Right lobe of liver (tissue), 6 donors: ENCODE measurements at regions not wholly inside any gene's neighbourhood (a gene's known extent, or its start where the extent isn't known, plus 50 kb on each side); places are given as distances from the start of the nearest gene placed in this dataset.

Experiments used
- ATAC-seq, 4 donors: fragments of 200-7000 bp; cut with Tn5 transposase; one replicate each; pipeline ENCODE4 v1.9.1; 2020; ENCODE audit warnings: mild to moderate bottlenecking in 4 of 4, moderate library complexity in 4 of 4
- DNase-seq, 3 donors: peaks; one replicate each; pipeline ENCODE4 v3.0.0-alpha.2; 2020
- H3K27ac ChIP-seq, 3 donors: fragments of 200-600 bp; one replicate each; pipeline ENCODE4 v1.8.0; 2022
- H3K27me3 ChIP-seq, 2 donors: fragments of 200-600 bp; one replicate each; pipeline ENCODE4 v1.8.0; 2022
- H3K36me3 ChIP-seq, 4 donors: fragments of 200-600 bp; sonication (generic) in 1 of 4; one replicate each; pipeline versions ENCODE4 v1.5.1 to v1.8.0; 2017 to 2022; ENCODE audit warnings: control low read depth in 1 of 4
- H3K4me1 ChIP-seq, 4 donors: fragments of 200-600 bp; sonication (generic) in 1 of 4; one replicate each; pipeline versions ENCODE4 v1.5.1 to v1.8.0; 2017 to 2022; ENCODE audit warnings: control low read depth in 1 of 4
- H3K4me3 ChIP-seq, 3 donors: fragments of 200-600 bp; one replicate each; pipeline ENCODE4 v1.8.0; 2022
- H3K9me3 ChIP-seq, 4 donors: fragments of 200-600 bp; sonication (generic) in 1 of 4; one replicate each; pipeline versions ENCODE4 v1.5.1 to v1.8.0; 2017 to 2022; ENCODE audit warnings: control low read depth in 1 of 4
- CTCF ChIP-seq, 4 donors: fragments of 200-600 bp in 3 of 4; fragments of 450-650 bp in 1 of 4; IDR thresholded peaks; one replicate each; pipeline versions ENCODE4 v1.5.1 to v1.8.0; 2016 to 2022; ENCODE audit warnings: antibody characterized with exemption in 4 of 4, mild to moderate bottlenecking in 2 of 4
- POLR2A ChIP-seq: fragments of 450-650 bp; IDR thresholded peaks from one replicate; pipeline ENCODE4 v1.6.1; 2017; ENCODE audit warnings: antibody characterized with exemption, mild to moderate bottlenecking
- WGBS: methylation state at CpG from one replicate; pipeline ENCODE4 v1.1.6; 2018; ENCODE audit warnings: low coverage, low lambda C conversion rate; ENCODE audit not compliant: insufficient coverage; ENCODE audit errors: missing lambda C conversion rate; 5-methylcytosine and 5-hydroxymethylcytosine counted together
- intact Hi-C, 2 donors: fragments of 100-400 bp; cut with DNase I; formaldehyde crosslinking; loops; one replicate each; pipeline versions ENCODE4 v1.11.2 to v1.14.1; 2022
- donor health status: DM: no; HTN: yes; CAD: no.
- donor health status: DM: no; HTN: no; CAD: no.
- donor health status: DM: no; HTN: no; CAD: no.
- donor health status: DM: no; HTN: yes; CAD: no.
- donor health status: DM: no; HTN: yes; CAD: no.

GRCh38 chr5:37957218-37957617 is 117.4 kb upstream of the GDNF start:
- H3K4me1 ChIP-seq, result no peaks in the 10 kb centered on the region
- no peak overlapping the region for H3K27ac ChIP-seq
- DNase-seq (no peak), ATAC-seq (no peak)
- no peak overlapping the region for H3K4me3 ChIP-seq
- TF ChIP-seq CTCF (IDR thresholded peaks at IDR 0.05) (no peak), POLR2A (no peak)
- H3K27me3 ChIP-seq, result no peaks in the 10 kb centered on the region
- H3K9me3 ChIP-seq, result peaks cover 0 to 7% (median 0%) of the 10 kb centered on the region in 4 donors
- no peaks in the 10 kb centered on the region for H3K36me3 ChIP-seq
- intact Hi-C loops, result no loop called here
- WGBS, result 45% methylated on average over 1 of the region's 1 CpG

DNA sequence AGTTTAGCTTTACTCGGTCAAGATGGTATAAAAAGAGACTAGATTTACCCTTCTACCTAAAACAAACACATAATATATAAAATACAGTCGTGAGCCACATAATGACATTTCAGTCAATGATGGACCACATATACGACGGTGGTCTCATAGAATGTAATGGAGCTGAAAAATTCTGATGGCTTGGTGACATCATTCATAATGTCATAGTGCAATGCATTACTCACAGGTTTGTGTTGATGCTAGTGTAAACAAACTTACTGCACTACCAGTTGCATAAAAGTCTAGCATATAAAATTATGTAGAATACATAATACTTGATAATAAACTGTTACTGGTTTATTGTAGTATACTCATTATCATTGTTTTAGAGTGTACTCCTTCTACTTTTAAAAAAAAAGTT is 115.9 kb upstream of the GDNF start:
- Histone ChIP-seq H3K27ac (no peak overlapping the region), H3K4me3 (no peak overlapping the region), H3K27me3 (no peaks in the 10 kb centered on the region), H3K4me1 (no peaks in the 10 kb centered on the region), H3K9me3 (peaks cover 0 to 7% (median 0%) of the 10 kb centered on the region in 4 donors), H3K36me3 (no peaks in the 10 kb centered on the region)
- 76% methylated on average over 4 of the region's 4 CpGs for WGBS
- intact Hi-C loops, result no loop called here
- no peak for DNase-seq
- TF ChIP-seq POLR2A (no peak), CTCF (IDR thresholded peaks at IDR 0.05) (no peak)
- ATAC-seq, result no peak

DNA sequence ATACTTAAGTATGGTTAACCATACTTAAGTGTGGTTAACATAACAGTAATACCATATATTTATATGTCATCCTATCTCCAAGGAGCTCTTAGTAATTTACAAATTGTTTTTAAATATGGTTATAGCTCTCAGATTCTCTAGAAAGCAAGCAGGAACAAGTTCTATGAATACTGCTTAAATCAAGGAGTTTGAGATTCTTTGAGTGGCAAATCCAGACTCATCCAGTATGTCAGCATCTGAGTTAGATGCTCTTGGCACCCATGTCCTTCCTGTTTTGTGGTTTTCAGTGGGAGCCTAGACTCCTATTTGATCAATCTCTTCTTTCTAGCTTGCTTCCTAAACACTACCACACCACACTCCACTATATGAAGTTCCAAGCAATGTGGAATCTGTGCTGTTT is 114.7 kb upstream of the GDNF start:
- H3K27me3 ChIP-seq, result no peaks in the 10 kb centered on the region
- no peak for ATAC-seq
- H3K4me1 ChIP-seq, result no peaks in the 10 kb centered on the region
- DNase-seq, result no peak
- H3K9me3 ChIP-seq, result peaks cover 0 to 7% (median 0%) of the 10 kb centered on the region in 4 donors
- no peak overlapping the region for H3K4me3 ChIP-seq
- TF ChIP-seq CTCF (IDR thresholded peaks at IDR 0.05), result no peak
- TF ChIP-seq POLR2A, result no peak
- H3K36me3 ChIP-seq, result no peaks in the 10 kb centered on the region
- H3K27ac ChIP-seq, result no peak overlapping the region
- intact Hi-C loops, result no loop called here

DNA sequence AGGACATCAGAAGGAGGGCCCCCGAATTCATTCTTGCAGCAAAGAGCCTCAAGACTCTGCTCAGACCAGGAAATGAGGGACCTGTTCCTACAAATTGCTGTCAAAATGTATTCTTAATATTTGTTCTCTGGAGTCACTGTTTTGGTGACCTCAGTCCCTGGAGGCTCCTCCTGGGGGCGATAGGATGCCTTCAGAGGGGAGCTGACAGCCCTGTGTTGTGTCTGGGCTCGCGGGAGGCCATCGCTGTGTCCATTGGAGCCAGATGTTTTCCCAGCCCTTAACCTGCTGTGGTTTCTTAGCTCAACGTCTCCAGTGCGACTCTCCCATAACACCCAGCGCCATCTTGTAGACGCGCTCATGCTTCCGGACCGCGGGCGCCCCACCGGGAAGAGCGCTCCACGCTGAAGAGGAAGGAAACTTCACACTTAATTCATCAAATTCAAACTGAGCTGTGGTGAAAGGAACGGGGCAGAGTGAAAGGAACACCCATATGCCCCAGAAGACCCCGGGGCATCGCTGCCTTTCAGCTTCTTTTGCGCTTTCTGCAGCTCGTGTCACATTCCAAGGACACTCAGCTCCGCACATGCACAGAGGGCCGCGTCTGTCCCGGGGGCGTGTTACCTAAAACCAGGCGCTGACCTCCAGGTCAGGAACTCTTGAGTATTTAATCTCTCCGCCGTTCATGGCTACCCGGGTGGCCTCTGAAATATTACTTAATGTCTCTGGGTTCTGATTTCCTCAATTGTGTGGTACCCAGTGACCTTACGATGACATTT is 112.3 kb upstream of the GDNF start:
- intact Hi-C loops, result no loop called here
- Histone ChIP-seq H3K27ac (no peak overlapping the region), H3K9me3 (no peaks in the 10 kb centered on the region), H3K4me3 (no peak overlapping the region), H3K4me1 (no peaks in the 10 kb centered on the region), H3K36me3 (no peaks in the 10 kb centered on the region), H3K27me3 (no peaks in the 10 kb centered on the region)
- TF ChIP-seq POLR2A (no peak), CTCF (IDR thresholded peaks at IDR 0.05) (no peak)
- DNase-seq (no peak), ATAC-seq (no peak)
- WGBS, result 86% methylated on average over 18 of the region's 32 CpGs
